ENCODE measurements at regions not wholly inside any gene's neighbourhood (a gene's known extent, or its start where the extent isn't known, plus 50 kb on each side); places are given as distances from the start of the nearest gene placed in this dataset.

GRCh38 chr10:22158426-22158825, 59.4 kb downstream of the EBLN1 start:
- H3K79me2 ChIP-seq (ENCODE audit: low read length) = no peaks in the 10 kb centered on the region
- H3K4me2 ChIP-seq (ENCODE audit: low read length) = no peak overlapping the region
- no peaks in the 10 kb centered on the region for H3K9me3 ChIP-seq (ENCODE audit: insufficient read depth, low read length)
- no peak overlapping the region for H3K9ac ChIP-seq (ENCODE audit: low read length)
- TF ChIP-seq EZH2phosphoT487 (IDR thresholded peaks at IDR 0.05; ENCODE audit: low read depth) (no peak), CTCF (IDR thresholded peaks at IDR 0.05; ENCODE audit: low read depth, low read length) (no peak)
- H2AFZ ChIP-seq (ENCODE audit: low read depth, low read length) = no peak overlapping the region
- no peaks in the 10 kb centered on the region for H3K27me3 ChIP-seq (ENCODE audit: low read depth, low read length)
- no peak overlapping the region for H3K27ac ChIP-seq (ENCODE audit: low read length)
- H3K4me3 ChIP-seq (ENCODE audit: low read length) = no peak overlapping the region
- no peaks in the 10 kb centered on the region for H3K36me3 ChIP-seq (replicated peaks; ENCODE audit: low read depth, low read length)
- H4K20me1 ChIP-seq (ENCODE audit: insufficient read depth, low read length) = no peaks in the 10 kb centered on the region
- no peaks in the 10 kb centered on the region for H3K4me1 ChIP-seq (ENCODE audit: low read length)

GRCh38 chr10:22156750-22157149, 61.1 kb downstream of the EBLN1 start:
- Histone ChIP-seq H3K4me2 (ENCODE audit: low read length) (no peak overlapping the region), H4K20me1 (ENCODE audit: insufficient read depth, low read length) (no peaks in the 10 kb centered on the region), H2AFZ (ENCODE audit: low read depth, low read length) (no peak overlapping the region), H3K36me3 (replicated peaks; ENCODE audit: low read depth, low read length) (no peaks in the 10 kb centered on the region), H3K27ac (ENCODE audit: low read length) (no peak overlapping the region), H3K79me2 (ENCODE audit: low read length) (no peaks in the 10 kb centered on the region), H3K27me3 (ENCODE audit: low read depth, low read length) (no peaks in the 10 kb centered on the region), H3K4me1 (ENCODE audit: low read length) (no peaks in the 10 kb centered on the region), H3K9me3 (ENCODE audit: insufficient read depth, low read length) (no peaks in the 10 kb centered on the region), H3K4me3 (ENCODE audit: low read length) (no peak overlapping the region), H3K9ac (ENCODE audit: low read length) (no peak overlapping the region)
- TF ChIP-seq EZH2phosphoT487 (IDR thresholded peaks at IDR 0.05; ENCODE audit: low read depth) (no peak), CTCF (IDR thresholded peaks at IDR 0.05; ENCODE audit: low read depth, low read length) (no peak)

- Histone ChIP-seq H2AFZ (ENCODE audit: low read depth, low read length) (no peak overlapping the region), H4K20me1 (ENCODE audit: insufficient read depth, low read length) (no peaks in the 10 kb centered on the region), H3K9ac (ENCODE audit: low read length) (no peak overlapping the region), H3K9me3 (ENCODE audit: insufficient read depth, low read length) (no peaks in the 10 kb centered on the region), H3K4me3 (ENCODE audit: low read length) (no peak overlapping the region), H3K4me2 (ENCODE audit: low read length) (no peak overlapping the region), H3K27ac (ENCODE audit: low read length) (no peak overlapping the region), H3K27me3 (ENCODE audit: low read depth, low read length) (no peaks in the 10 kb centered on the region), H3K36me3 (replicated peaks; ENCODE audit: low read depth, low read length) (no peaks in the 10 kb centered on the region), H3K4me1 (ENCODE audit: low read length) (no peaks in the 10 kb centered on the region), H3K79me2 (ENCODE audit: low read length) (no peaks in the 10 kb centered on the region)
- no peak for TF ChIP-seq EZH2phosphoT487 (IDR thresholded peaks at IDR 0.05; ENCODE audit: low read depth)
- no peak for TF ChIP-seq CTCF (IDR thresholded peaks at IDR 0.05; ENCODE audit: low read depth, low read length)
Observed at GRCh38 chr10:22152403-22152802, 65.4 kb downstream of the EBLN1 start.

GRCh38 chr10:22150842-22151241, 67.0 kb downstream of the EBLN1 start:
- no peak overlapping the region for H3K4me2 ChIP-seq (ENCODE audit: low read length)

More at GRCh38 chr10:22150842-22151241, 67.0 kb downstream of the EBLN1 start:
- no peaks in the 10 kb centered on the region for H3K36me3 ChIP-seq (replicated peaks; ENCODE audit: low read depth, low read length)
- H3K9ac ChIP-seq (ENCODE audit: low read length) = no peak overlapping the region
- TF ChIP-seq EZH2phosphoT487 (IDR thresholded peaks at IDR 0.05; ENCODE audit: low read depth) = no peak
- no peak for TF ChIP-seq CTCF (IDR thresholded peaks at IDR 0.05; ENCODE audit: low read depth, low read length)
- H4K20me1 ChIP-seq (ENCODE audit: insufficient read depth, low read length) = no peaks in the 10 kb centered on the region
- no peaks in the 10 kb centered on the region for H3K27me3 ChIP-seq (ENCODE audit: low read depth, low read length)
- no peaks in the 10 kb centered on the region for H3K79me2 ChIP-seq (ENCODE audit: low read length)
- no peak overlapping the region for H3K27ac ChIP-seq (ENCODE audit: low read length)
- no peaks in the 10 kb centered on the region for H3K9me3 ChIP-seq (ENCODE audit: insufficient read depth, low read length)
- H3K4me3 ChIP-seq (ENCODE audit: low read length) = no peak overlapping the region
- H3K4me1 ChIP-seq (ENCODE audit: low read length) = no peaks in the 10 kb centered on the region
- H2AFZ ChIP-seq (ENCODE audit: low read depth, low read length) = no peak overlapping the region
